Tibial nerve (tissue), 4 donors: ENCODE measurements at regions not wholly inside any gene's neighbourhood (a gene's known extent, or its start where the extent isn't known, plus 50 kb on each side); places are given as distances from the start of the nearest gene placed in this dataset.

Source experiments
- DNase-seq, 2 donors: peaks; one replicate each; pipeline ENCODE4 v3.0.0-alpha.2; 2019; ENCODE audit warnings: low spot score in 2 of 2
- H3K27ac ChIP-seq, 4 donors: fragments of 200-600 bp; sonication (generic) in 3 of 4; one replicate each; pipeline ENCODE4 v1.5.1; 2017 to 2019; ENCODE audit warnings: mild to moderate bottlenecking in 1 of 4
- H3K27me3 ChIP-seq, 2 donors: fragments of 200-600 bp; sonication (generic) in 1 of 2; one replicate each; pipeline versions ENCODE4 v1.5.1 to v1.6.0; 2017 to 2019
- H3K36me3 ChIP-seq, 3 donors: fragments of 200-600 bp; sonication (generic); one replicate each; pipeline ENCODE4 v1.5.1; 2018 to 2019
- H3K4me1 ChIP-seq, 4 donors: fragments of 200-600 bp; sonication (generic) in 3 of 4; one replicate each; pipeline ENCODE4 v1.5.1; 2017 to 2019
- H3K4me3 ChIP-seq, 4 donors: fragments of 200-600 bp; sonication (generic) in 3 of 4; one replicate each; pipeline ENCODE4 v1.5.1; 2017 to 2019; ENCODE audit warnings: mild to moderate bottlenecking in 1 of 4, moderate library complexity in 1 of 4
- H3K9me3 ChIP-seq, 4 donors: fragments of 200-600 bp; sonication (generic) in 3 of 4; one replicate each; pipeline ENCODE4 v1.5.1; 2017 to 2019
- CTCF ChIP-seq, 5 experiments: fragments of 200-600 bp in 3 of 5; fragments of 450-650 bp in 2 of 5; sonication (generic) in 3 of 5; IDR thresholded peaks; one replicate each; pipeline ENCODE4 v1.5.1; 2016 to 2019; ENCODE audit warnings: antibody characterized with exemption in 5 of 5, mild to moderate bottlenecking in 3 of 5, moderate library complexity in 2 of 5
- EP300 ChIP-seq, 2 donors: sonication (generic); formaldehyde crosslinking; IDR thresholded peaks; one replicate each; pipeline ENCODE4 v1.6.1; 2017; ENCODE audit warnings: antibody characterized with exemption in 2 of 2, mild to moderate bottlenecking in 1 of 2
- POLR2A ChIP-seq, 2 donors: fragments of 450-650 bp; IDR thresholded peaks; one replicate each; pipeline ENCODE4 v1.6.1; 2017; ENCODE audit warnings: antibody characterized with exemption in 2 of 2, mild to moderate bottlenecking in 2 of 2, moderate library complexity in 2 of 2
- WGBS, 2 donors: methylation state at CpG; one replicate each; pipeline ENCODE4 v1.1.5; 2018; 5-methylcytosine and 5-hydroxymethylcytosine counted together

- WGBS, 2 donors = 96 to 97% methylated on average over 2 of the region's 2 CpGs
- Histone ChIP-seq H3K36me3 (no peaks in the 10 kb centered on the region), H3K9me3 (no peaks in the 10 kb centered on the region), H3K4me1 (no peaks in the 10 kb centered on the region), H3K27ac (no peak overlapping the region), H3K4me3 (no peak overlapping the region), H3K27me3 (no peaks in the 10 kb centered on the region)
- TF ChIP-seq POLR2A (IDR thresholded peaks at IDR 0.05) (no peak), CTCF (IDR thresholded peaks at IDR 0.05) (no peak), EP300 (IDR thresholded peaks at IDR 0.05) (no peak)
- no peak for DNase-seq
Measured at GRCh38 chr9:99282406-99282805, 60.3 kb downstream of the SEC61B start.

GRCh38 chr9:99285965-99286364 lies 63.9 kb downstream of the SEC61B start:
- H3K9me3 ChIP-seq = no peaks in the 10 kb centered on the region
- no peaks in the 10 kb centered on the region for H3K4me1 ChIP-seq
- 87 to 93% methylated on average over 6 of the region's 6 CpGs for WGBS, 2 donors
- H3K4me3 ChIP-seq = no peak overlapping the region
- H3K27me3 ChIP-seq = no peaks in the 10 kb centered on the region
- H3K36me3 ChIP-seq = no peaks in the 10 kb centered on the region
- no peak for DNase-seq
- TF ChIP-seq CTCF (IDR thresholded peaks at IDR 0.05) (no peak), EP300 (IDR thresholded peaks at IDR 0.05) (no peak), POLR2A (IDR thresholded peaks at IDR 0.05) (no peak)
- H3K27ac ChIP-seq = peak overlapping the region in 1 of 4 donors; percentile 36

GRCh38 chr9:99286536-99286935 lies 64.5 kb downstream of the SEC61B start:
- Histone ChIP-seq H3K4me3 (no peak overlapping the region), H3K9me3 (no peaks in the 10 kb centered on the region), H3K27ac (no peak overlapping the region), H3K27me3 (no peaks in the 10 kb centered on the region), H3K36me3 (no peaks in the 10 kb centered on the region), H3K4me1 (no peaks in the 10 kb centered on the region)
- 76% methylated on average over 3 of the region's 3 CpGs for WGBS, 2 donors
- TF ChIP-seq POLR2A (IDR thresholded peaks at IDR 0.05) (no peak), EP300 (IDR thresholded peaks at IDR 0.05) (no peak), CTCF (IDR thresholded peaks at IDR 0.05) (no peak)
- DNase-seq = no peak

GRCh38 chr9:99287641-99288040 lies 65.6 kb downstream of the SEC61B start:
- TF ChIP-seq CTCF (IDR thresholded peaks at IDR 0.05) (no peak), POLR2A (IDR thresholded peaks at IDR 0.05) (no peak), EP300 (IDR thresholded peaks at IDR 0.05) (no peak)
- no peaks in the 10 kb centered on the region for H3K4me1 ChIP-seq
- H3K27me3 ChIP-seq = no peaks in the 10 kb centered on the region
- H3K36me3 ChIP-seq = no peaks in the 10 kb centered on the region
- DNase-seq = no peak
- no peaks in the 10 kb centered on the region for H3K9me3 ChIP-seq
- no peak overlapping the region for H3K4me3 ChIP-seq
- 79 to 91% methylated on average over 2 of the region's 2 CpGs for WGBS, 2 donors
- H3K27ac ChIP-seq = no peak overlapping the region

DNA sequence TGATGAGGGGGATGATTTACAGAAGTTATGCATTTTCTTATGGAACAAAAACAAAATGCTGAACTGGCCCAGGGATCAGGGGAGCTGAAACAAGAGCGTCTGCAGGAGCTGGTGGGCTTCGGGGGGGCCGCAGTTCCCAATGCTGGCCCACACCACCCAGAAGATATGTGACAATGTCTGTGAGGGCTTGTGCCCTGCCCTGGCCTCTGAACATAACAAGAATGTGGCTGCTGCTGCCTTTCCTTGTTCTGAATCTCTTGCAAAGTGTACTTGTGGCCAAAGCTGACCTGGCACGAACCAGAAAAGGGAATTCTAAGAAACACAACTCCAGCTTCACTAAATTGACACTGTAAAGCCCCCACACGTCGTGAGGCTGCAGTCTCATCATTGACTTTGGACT lies 66.7 kb downstream of the SEC61B start:
- Histone ChIP-seq H3K27me3 (no peaks in the 10 kb centered on the region), H3K27ac (peak overlapping the region in 1 of 4 donors; percentile 13), H3K36me3 (no peaks in the 10 kb centered on the region), H3K4me3 (no peak overlapping the region), H3K4me1 (no peaks in the 10 kb centered on the region), H3K9me3 (no peaks in the 10 kb centered on the region)
- 50 to 53% methylated on average over 5 of the region's 6 CpGs for WGBS, 2 donors
- TF ChIP-seq EP300 (IDR thresholded peaks at IDR 0.05) = no peak
- no peak for TF ChIP-seq POLR2A (IDR thresholded peaks at IDR 0.05)
- no peak for TF ChIP-seq CTCF (IDR thresholded peaks at IDR 0.05)
- no peak for DNase-seq
